ENCODE measurements at regions not wholly inside any gene's neighbourhood (a gene's known extent, or its start where the extent isn't known, plus 50 kb on each side); places are given as distances from the start of the nearest gene placed in this dataset.

- H3K4me3 ChIP-seq (ENCODE audit: low read length): no peak overlapping the region
- no peaks in the 10 kb centered on the region for H3K36me3 ChIP-seq (ENCODE audit: control insufficient read depth, insufficient read depth, low read length)
- no peaks in the 10 kb centered on the region for H3K27me3 ChIP-seq (ENCODE audit: control insufficient read depth, insufficient read depth, low read length)
- H3K27ac ChIP-seq (ENCODE audit: low read length): no peak overlapping the region
- DNase-seq (ENCODE audit: low read depth, low spot score): no peak
- H3K9me3 ChIP-seq (ENCODE audit: control insufficient read depth, insufficient read depth, low read length): no peaks in the 10 kb centered on the region
- no peaks in the 10 kb centered on the region for H3K4me1 ChIP-seq (ENCODE audit: control insufficient read depth, insufficient read depth, low read length)
- no CpG with 5 or more reads among the region's 5 CpGs for WGBS (ENCODE audit: insufficient coverage, insufficient read length)
Observed at GRCh38 chr1:219040291-219040690, 133.4 kb upstream of the LYPLAL1 start.

GRCh38 chr1:219041141-219041540, 132.5 kb upstream of the LYPLAL1 start:
- no peaks in the 10 kb centered on the region for H3K9me3 ChIP-seq (ENCODE audit: control insufficient read depth, insufficient read depth, low read length)
- H3K27me3 ChIP-seq (ENCODE audit: control insufficient read depth, insufficient read depth, low read length): no peaks in the 10 kb centered on the region
- H3K36me3 ChIP-seq (ENCODE audit: control insufficient read depth, insufficient read depth, low read length): no peaks in the 10 kb centered on the region
- no peaks in the 10 kb centered on the region for H3K4me1 ChIP-seq (ENCODE audit: control insufficient read depth, insufficient read depth, low read length)
- H3K4me3 ChIP-seq (ENCODE audit: low read length): no peak overlapping the region
- DNase-seq (ENCODE audit: low read depth, low spot score): no peak
- no peak overlapping the region for H3K27ac ChIP-seq (ENCODE audit: low read length)

- Histone ChIP-seq H3K36me3 (ENCODE audit: control insufficient read depth, insufficient read depth, low read length) (no peaks in the 10 kb centered on the region), H3K27ac (ENCODE audit: low read length) (no peak overlapping the region), H3K27me3 (ENCODE audit: control insufficient read depth, insufficient read depth, low read length) (no peaks in the 10 kb centered on the region), H3K9me3 (ENCODE audit: control insufficient read depth, insufficient read depth, low read length) (no peaks in the 10 kb centered on the region), H3K4me1 (ENCODE audit: control insufficient read depth, insufficient read depth, low read length) (no peaks in the 10 kb centered on the region), H3K4me3 (ENCODE audit: low read length) (no peak overlapping the region)
- no peak for DNase-seq (ENCODE audit: low read depth, low spot score)
- no CpG with 5 or more reads among the region's 1 CpG for WGBS (ENCODE audit: insufficient coverage, insufficient read length)
Observed at GRCh38 chr1:219041818-219042217, 131.9 kb upstream of the LYPLAL1 start.

- no peak overlapping the region for H3K4me3 ChIP-seq (ENCODE audit: low read length)
- no CpG with 5 or more reads among the region's 2 CpGs for WGBS (ENCODE audit: insufficient coverage, insufficient read length)
- H3K4me1 ChIP-seq (ENCODE audit: control insufficient read depth, insufficient read depth, low read length): no peaks in the 10 kb centered on the region
Observed at GRCh38 chr1:219042769-219043168, 130.9 kb upstream of the LYPLAL1 start.

DNA sequence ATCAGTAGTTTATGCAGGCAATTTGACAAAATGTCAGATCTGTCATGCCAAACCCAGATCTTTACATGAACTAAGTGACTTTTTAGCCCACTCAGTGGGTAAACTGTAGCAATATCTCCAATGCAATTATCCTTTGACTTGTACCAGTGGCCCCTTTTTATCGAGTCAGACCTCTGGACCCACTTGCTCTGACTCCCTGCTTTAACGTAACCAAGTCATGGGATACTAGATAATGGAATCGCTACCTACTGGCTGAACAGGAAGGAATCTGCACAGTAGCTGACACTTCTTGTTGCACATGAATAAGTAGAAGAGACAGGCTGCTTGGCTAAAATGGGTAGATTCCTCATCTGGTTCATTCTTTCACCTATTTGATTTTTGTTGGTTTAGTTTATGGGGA, 128.4 kb upstream of the LYPLAL1 start:
- WGBS (ENCODE audit: insufficient coverage, insufficient read length): no CpG with 5 or more reads among the region's 3 CpGs
- no peaks in the 10 kb centered on the region for H3K27me3 ChIP-seq (ENCODE audit: control insufficient read depth, insufficient read depth, low read length)
- H3K27ac ChIP-seq (ENCODE audit: low read length): no peak overlapping the region
- H3K4me1 ChIP-seq (ENCODE audit: control insufficient read depth, insufficient read depth, low read length): no peaks in the 10 kb centered on the region
- H3K4me3 ChIP-seq (ENCODE audit: low read length): no peak overlapping the region
- no peaks in the 10 kb centered on the region for H3K36me3 ChIP-seq (ENCODE audit: control insufficient read depth, insufficient read depth, low read length)
- no peak for DNase-seq (ENCODE audit: low read depth, low spot score)
- no peaks in the 10 kb centered on the region for H3K9me3 ChIP-seq (ENCODE audit: control insufficient read depth, insufficient read depth, low read length)

More at GRCh38 chr1:219042769-219043168, 130.9 kb upstream of the LYPLAL1 start:
- no peak for DNase-seq (ENCODE audit: low read depth, low spot score)
- Histone ChIP-seq H3K27me3 (ENCODE audit: control insufficient read depth, insufficient read depth, low read length) (no peaks in the 10 kb centered on the region), H3K27ac (ENCODE audit: low read length) (no peak overlapping the region), H3K36me3 (ENCODE audit: control insufficient read depth, insufficient read depth, low read length) (no peaks in the 10 kb centered on the region), H3K9me3 (ENCODE audit: control insufficient read depth, insufficient read depth, low read length) (no peaks in the 10 kb centered on the region)

- no CpG with 5 or more reads among the region's 4 CpGs for WGBS (ENCODE audit: insufficient coverage, insufficient read length)
- H3K4me3 ChIP-seq (ENCODE audit: low read length): no peak overlapping the region
Observed at GRCh38 chr1:219049501-219049900, 124.2 kb upstream of the LYPLAL1 start.

GRCh38 chr1:219050086-219050821, 123.4 kb upstream of the LYPLAL1 start:
- Histone ChIP-seq H3K27ac (ENCODE audit: low read length) (no peak overlapping the region), H3K27me3 (ENCODE audit: control insufficient read depth, insufficient read depth, low read length) (no peaks in the 10 kb centered on the region), H3K4me1 (ENCODE audit: control insufficient read depth, insufficient read depth, low read length) (no peaks in the 10 kb centered on the region), H3K9me3 (ENCODE audit: control insufficient read depth, insufficient read depth, low read length) (no peaks in the 10 kb centered on the region), H3K36me3 (ENCODE audit: control insufficient read depth, insufficient read depth, low read length) (no peaks in the 10 kb centered on the region), H3K4me3 (ENCODE audit: low read length) (no peak overlapping the region)
- DNase-seq (ENCODE audit: low read depth, low spot score): no peak
- WGBS (ENCODE audit: insufficient coverage, insufficient read length): no CpG with 5 or more reads among the region's 5 CpGs

More at GRCh38 chr1:219049501-219049900, 124.2 kb upstream of the LYPLAL1 start:
- Histone ChIP-seq H3K9me3 (ENCODE audit: control insufficient read depth, insufficient read depth, low read length) (no peaks in the 10 kb centered on the region), H3K36me3 (ENCODE audit: control insufficient read depth, insufficient read depth, low read length) (no peaks in the 10 kb centered on the region), H3K4me1 (ENCODE audit: control insufficient read depth, insufficient read depth, low read length) (no peaks in the 10 kb centered on the region), H3K27me3 (ENCODE audit: control insufficient read depth, insufficient read depth, low read length) (no peaks in the 10 kb centered on the region), H3K27ac (ENCODE audit: low read length) (no peak overlapping the region)
- no peak for DNase-seq (ENCODE audit: low read depth, low spot score)

- Histone ChIP-seq H3K4me3 (ENCODE audit: low read length) (no peak overlapping the region), H3K9me3 (ENCODE audit: control insufficient read depth, insufficient read depth, low read length) (no peaks in the 10 kb centered on the region), H3K27ac (ENCODE audit: low read length) (no peak overlapping the region), H3K4me1 (ENCODE audit: control insufficient read depth, insufficient read depth, low read length) (no peaks in the 10 kb centered on the region), H3K36me3 (ENCODE audit: control insufficient read depth, insufficient read depth, low read length) (no peaks in the 10 kb centered on the region), H3K27me3 (ENCODE audit: control insufficient read depth, insufficient read depth, low read length) (no peaks in the 10 kb centered on the region)
- no CpG with 5 or more reads among the region's 1 CpG for WGBS (ENCODE audit: insufficient coverage, insufficient read length)
- no peak for DNase-seq (ENCODE audit: low read depth, low spot score)
Observed at GRCh38 chr1:219050822-219051125, 122.9 kb upstream of the LYPLAL1 start.

DNA sequence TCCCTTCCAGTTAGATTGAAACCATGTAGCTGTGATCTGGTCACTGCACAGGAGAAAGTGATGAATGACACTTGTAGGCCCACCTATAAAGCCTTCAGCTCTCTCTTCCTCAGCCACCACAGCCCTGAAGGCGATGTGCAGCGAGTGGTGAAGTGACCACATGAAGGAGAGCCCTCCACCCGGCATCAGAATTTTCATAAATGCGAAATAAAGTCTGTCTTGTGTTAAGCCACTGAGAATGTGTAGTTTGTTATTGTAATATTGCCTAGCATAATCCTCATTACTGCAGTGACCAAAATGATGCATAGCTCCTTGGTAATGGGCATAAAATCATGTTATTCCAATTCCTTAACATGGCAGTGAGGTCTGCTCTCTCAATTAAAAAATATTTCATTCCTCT, 122.1 kb upstream of the LYPLAL1 start:
- DNase-seq (ENCODE audit: low read depth, low spot score): no peak
- H3K27me3 ChIP-seq (ENCODE audit: control insufficient read depth, insufficient read depth, low read length): no peaks in the 10 kb centered on the region
- H3K4me3 ChIP-seq (ENCODE audit: low read length): no peak overlapping the region
- no CpG with 5 or more reads among the region's 4 CpGs for WGBS (ENCODE audit: insufficient coverage, insufficient read length)
- no peaks in the 10 kb centered on the region for H3K4me1 ChIP-seq (ENCODE audit: control insufficient read depth, insufficient read depth, low read length)
- no peaks in the 10 kb centered on the region for H3K9me3 ChIP-seq (ENCODE audit: control insufficient read depth, insufficient read depth, low read length)
- H3K27ac ChIP-seq (ENCODE audit: low read length): no peak overlapping the region
- no peaks in the 10 kb centered on the region for H3K36me3 ChIP-seq (ENCODE audit: control insufficient read depth, insufficient read depth, low read length)

DNA sequence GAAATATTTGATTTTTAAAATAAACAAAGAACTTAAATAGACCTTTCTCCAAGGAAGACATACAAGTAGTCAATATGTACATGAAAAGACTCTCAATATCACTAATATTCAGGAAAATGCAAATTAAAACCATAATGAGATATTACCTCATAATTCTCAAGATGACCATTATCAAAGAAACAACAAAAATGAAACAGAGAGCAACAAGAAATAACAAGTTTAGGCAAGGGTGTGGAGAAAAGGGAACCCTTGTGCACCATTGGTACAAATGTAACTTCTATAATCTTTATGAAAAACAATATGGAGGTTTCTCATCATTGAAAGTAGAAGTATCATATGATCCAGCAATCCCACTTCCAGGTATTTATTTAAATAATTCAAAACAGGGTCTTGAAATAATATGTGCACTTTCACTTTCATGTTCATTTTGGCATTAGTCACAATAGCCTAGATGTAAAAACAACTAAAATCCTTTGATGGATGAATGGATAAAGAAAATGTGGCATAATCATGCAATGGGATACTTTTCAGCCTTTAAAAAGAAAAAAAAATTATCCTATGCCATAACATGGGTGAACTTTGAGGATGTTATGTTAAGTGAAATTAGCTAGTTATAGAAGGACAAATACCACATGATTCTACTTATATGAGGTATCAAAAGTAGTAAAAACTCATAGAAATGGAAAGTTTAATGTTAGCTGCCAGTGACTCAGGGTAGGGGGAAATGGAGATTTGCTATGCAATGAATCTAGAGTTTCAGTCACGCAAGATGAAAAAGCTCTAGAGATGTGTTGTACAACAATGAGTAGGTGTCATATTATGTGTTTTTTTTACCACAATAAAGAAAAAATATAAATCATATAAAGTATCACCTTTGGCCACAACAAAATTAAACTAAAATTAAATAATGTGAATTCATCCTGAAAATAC, 114.5 kb upstream of the LYPLAL1 start:
- H3K9me3 ChIP-seq (ENCODE audit: control insufficient read depth, insufficient read depth, low read length): no peaks in the 10 kb centered on the region
- no peaks in the 10 kb centered on the region for H3K36me3 ChIP-seq (ENCODE audit: control insufficient read depth, insufficient read depth, low read length)
- H3K27me3 ChIP-seq (ENCODE audit: control insufficient read depth, insufficient read depth, low read length): no peaks in the 10 kb centered on the region
- no peak for DNase-seq (ENCODE audit: low read depth, low spot score)
- H3K27ac ChIP-seq (ENCODE audit: low read length): no peak overlapping the region
- no CpG with 5 or more reads among the region's 1 CpG for WGBS (ENCODE audit: insufficient coverage, insufficient read length)
- H3K4me1 ChIP-seq (ENCODE audit: control insufficient read depth, insufficient read depth, low read length): no peaks in the 10 kb centered on the region
- no peak overlapping the region for H3K4me3 ChIP-seq (ENCODE audit: low read length)

Measured in iPS DF 6.9 (cell line).